ENCODE measurements at regions not wholly inside any gene's neighbourhood (a gene's known extent, or its start where the extent isn't known, plus 50 kb on each side); places are given as distances from the start of the nearest gene placed in this dataset.

DNA sequence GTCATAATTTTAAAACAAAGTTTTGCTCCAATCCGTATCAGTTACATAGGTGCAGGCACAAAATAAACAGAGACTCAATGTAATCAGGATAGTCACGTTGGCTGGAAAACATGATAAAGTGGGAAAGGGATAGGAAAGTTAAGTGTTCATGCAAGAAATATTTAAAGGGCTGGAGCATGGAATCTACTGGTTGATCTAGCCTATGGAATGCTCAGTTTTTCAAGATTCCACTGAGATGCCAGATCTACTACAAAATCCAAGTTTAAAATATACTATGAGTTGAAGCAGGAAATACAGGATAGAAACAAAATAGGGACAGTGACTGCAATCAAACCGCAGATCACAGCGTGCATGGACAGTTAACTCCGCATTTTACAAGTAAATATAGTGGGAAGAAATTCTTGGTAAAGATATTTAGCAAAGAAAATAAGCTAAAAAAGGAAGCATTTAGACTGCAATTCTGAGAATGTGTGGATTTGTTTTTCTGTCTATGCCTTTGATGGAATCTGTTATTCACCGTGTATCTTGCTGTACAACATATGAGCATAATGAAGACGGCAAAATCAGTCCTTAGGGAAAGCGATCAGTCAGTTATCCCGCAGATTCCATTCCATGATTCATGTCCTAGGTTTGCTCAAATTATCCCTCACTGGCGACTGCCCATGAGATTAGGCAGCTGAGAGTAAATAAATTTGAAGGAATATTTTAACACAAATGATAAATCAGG, 1044.3 kb downstream of the FLRT2 start:
- TF ChIP-seq, protein P1, sequence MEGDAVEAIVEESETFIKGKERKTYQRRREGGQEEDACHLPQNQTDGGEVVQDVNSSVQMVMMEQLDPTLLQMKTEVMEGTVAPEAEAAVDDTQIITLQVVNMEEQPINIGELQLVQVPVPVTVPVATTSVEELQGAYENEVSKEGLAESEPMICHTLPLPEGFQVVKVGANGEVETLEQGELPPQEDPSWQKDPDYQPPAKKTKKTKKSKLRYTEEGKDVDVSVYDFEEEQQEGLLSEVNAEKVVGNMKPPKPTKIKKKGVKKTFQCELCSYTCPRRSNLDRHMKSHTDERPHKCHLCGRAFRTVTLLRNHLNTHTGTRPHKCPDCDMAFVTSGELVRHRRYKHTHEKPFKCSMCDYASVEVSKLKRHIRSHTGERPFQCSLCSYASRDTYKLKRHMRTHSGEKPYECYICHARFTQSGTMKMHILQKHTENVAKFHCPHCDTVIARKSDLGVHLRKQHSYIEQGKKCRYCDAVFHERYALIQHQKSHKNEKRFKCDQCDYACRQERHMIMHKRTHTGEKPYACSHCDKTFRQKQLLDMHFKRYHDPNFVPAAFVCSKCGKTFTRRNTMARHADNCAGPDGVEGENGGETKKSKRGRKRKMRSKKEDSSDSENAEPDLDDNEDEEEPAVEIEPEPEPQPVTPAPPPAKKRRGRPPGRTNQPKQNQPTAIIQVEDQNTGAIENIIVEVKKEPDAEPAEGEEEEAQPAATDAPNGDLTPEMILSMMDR (IDR thresholded peaks at IDR 0.05; ENCODE audit: poor library complexity, severe bottlenecking): no peak
- no peak for TF ChIP-seq EP300 (conservative IDR thresholded peaks at IDR 0.05; ENCODE audit: poor library complexity, severe bottlenecking)
- no peak for TF ChIP-seq EZH2 (IDR thresholded peaks at IDR 0.05; ENCODE audit: borderline replicate concordance, insufficient read depth, low read length, poor library complexity, severe bottlenecking)
- TF ChIP-seq, protein P2, sequence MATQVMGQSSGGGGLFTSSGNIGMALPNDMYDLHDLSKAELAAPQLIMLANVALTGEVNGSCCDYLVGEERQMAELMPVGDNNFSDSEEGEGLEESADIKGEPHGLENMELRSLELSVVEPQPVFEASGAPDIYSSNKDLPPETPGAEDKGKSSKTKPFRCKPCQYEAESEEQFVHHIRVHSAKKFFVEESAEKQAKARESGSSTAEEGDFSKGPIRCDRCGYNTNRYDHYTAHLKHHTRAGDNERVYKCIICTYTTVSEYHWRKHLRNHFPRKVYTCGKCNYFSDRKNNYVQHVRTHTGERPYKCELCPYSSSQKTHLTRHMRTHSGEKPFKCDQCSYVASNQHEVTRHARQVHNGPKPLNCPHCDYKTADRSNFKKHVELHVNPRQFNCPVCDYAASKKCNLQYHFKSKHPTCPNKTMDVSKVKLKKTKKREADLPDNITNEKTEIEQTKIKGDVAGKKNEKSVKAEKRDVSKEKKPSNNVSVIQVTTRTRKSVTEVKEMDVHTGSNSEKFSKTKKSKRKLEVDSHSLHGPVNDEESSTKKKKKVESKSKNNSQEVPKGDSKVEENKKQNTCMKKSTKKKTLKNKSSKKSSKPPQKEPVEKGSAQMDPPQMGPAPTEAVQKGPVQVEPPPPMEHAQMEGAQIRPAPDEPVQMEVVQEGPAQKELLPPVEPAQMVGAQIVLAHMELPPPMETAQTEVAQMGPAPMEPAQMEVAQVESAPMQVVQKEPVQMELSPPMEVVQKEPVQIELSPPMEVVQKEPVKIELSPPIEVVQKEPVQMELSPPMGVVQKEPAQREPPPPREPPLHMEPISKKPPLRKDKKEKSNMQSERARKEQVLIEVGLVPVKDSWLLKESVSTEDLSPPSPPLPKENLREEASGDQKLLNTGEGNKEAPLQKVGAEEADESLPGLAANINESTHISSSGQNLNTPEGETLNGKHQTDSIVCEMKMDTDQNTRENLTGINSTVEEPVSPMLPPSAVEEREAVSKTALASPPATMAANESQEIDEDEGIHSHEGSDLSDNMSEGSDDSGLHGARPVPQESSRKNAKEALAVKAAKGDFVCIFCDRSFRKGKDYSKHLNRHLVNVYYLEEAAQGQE (IDR thresholded peaks at IDR 0.05; ENCODE audit: borderline replicate concordance): no peak
- TF ChIP-seq POLR2AphosphoS5 (IDR thresholded peaks at IDR 0.05): no peak
- TF ChIP-seq RAD21 (conservative IDR thresholded peaks at IDR 0.05): no peak
- TF ChIP-seq TAF1 (IDR thresholded peaks at IDR 0.05; ENCODE audit: low read depth): no peak
